GM12892 (cell line): ENCODE measurements at regions not wholly inside any gene's neighbourhood (a gene's known extent, or its start where the extent isn't known, plus 50 kb on each side); places are given as distances from the start of the nearest gene placed in this dataset.

Experiments used
- POLR2A ChIP-seq: IDR thresholded peaks from 2 replicates; pipeline ENCODE4 v1.6.1; 2011; ENCODE audit warnings: low read depth, low read length, control low read depth
- POLR2AphosphoS5 ChIP-seq: IDR thresholded peaks from 2 replicates; pipeline ENCODE4 v1.6.1; 2011; ENCODE audit warnings: low read depth, low read length, control low read depth

- no peak for TF ChIP-seq POLR2AphosphoS5
- TF ChIP-seq POLR2A, result no peak
Measured at GRCh38 chr5:3300726-3301125, 294.9 kb upstream of the IRX1 start.
